ENCODE measurements at regions not wholly inside any gene's neighbourhood (a gene's known extent, or its start where the extent isn't known, plus 50 kb on each side); places are given as distances from the start of the nearest gene placed in this dataset.
"Not testable (repeated sequence)": the region's sequence is repeated elsewhere in the genome, so short reads cannot be mapped to it uniquely, and the experiment has no call there.

DNA sequence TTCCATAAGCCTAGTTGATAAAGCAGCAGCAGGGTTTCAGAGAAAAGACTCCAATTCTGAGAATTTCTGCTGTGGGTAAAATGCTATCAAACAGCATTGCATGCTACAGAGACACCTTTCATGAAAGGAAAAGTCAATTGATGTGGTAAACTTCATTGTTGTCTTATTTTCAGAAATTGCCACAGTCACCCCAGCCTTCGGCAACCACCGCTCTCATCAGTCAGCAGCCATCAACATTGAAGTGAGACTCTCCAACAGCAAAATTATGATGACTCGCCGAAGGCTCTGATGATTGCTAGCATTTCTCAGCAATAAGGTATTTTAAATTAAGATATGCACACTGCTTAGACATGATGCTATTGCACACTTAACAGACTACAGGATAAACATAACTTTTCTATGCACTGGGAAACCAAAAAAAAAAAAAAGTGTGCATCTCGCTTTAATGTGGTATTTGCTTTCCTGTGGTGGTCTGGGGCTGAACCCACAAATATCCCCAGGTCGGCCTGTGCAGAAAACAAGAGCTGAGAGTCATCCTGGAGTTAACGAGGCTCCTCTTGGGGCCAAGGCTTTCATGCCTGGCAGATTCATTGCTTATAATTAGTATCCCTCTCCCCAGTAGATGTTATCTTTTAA lies 192.1 kb downstream of the CTTN start:
- no peaks in the 10 kb centered on the region for H3K4me1 ChIP-seq (ENCODE audit: control insufficient read depth, insufficient read depth, low read length)
- no peak overlapping the region for H3K4me3 ChIP-seq (ENCODE audit: low read length)

DNA sequence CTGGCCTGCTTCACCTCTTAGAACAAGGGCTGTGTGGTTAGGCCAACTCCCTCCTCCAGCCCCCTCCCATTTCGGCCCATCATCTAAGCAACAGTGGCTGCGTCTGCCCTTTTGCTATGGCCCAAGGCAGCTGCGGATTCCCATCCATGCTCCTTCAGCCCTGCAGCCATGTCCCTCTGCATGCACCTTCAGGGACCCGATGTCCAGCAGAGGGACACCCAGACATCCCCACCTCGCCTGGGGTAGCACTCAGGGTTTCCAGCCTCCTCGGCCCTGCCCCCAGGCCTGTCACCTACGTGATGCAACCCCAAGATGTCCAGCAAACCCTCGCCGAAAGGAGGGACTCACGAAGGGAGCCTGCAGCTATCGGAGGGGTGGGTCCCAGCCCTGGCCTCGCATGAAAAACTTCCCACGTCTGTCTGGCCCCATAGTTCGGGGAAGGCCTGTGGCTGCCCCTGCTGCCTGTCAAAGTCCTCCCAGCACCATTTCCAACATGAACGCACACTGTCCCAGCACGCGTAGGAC lies 194.4 kb downstream of the CTTN start:
- Histone ChIP-seq H3K36me3 (ENCODE audit: control insufficient read depth, insufficient read depth, low read length) (no peaks in the 10 kb centered on the region), H3K9me3 (ENCODE audit: control insufficient read depth, low read length) (no peaks in the 10 kb centered on the region), H3K9ac (ENCODE audit: low read length) (no peak overlapping the region), H3K4me3 (ENCODE audit: low read length) (no peak overlapping the region), H3K27me3 (ENCODE audit: control insufficient read depth, insufficient read depth, low read length) (no peaks in the 10 kb centered on the region), H3K4me1 (ENCODE audit: control insufficient read depth, insufficient read depth, low read length) (no peaks in the 10 kb centered on the region)

More for the DNA sequence above, 192.1 kb downstream of the CTTN start:
- no peaks in the 10 kb centered on the region for H3K9me3 ChIP-seq (ENCODE audit: control insufficient read depth, low read length)
- H3K36me3 ChIP-seq (ENCODE audit: control insufficient read depth, insufficient read depth, low read length): no peaks in the 10 kb centered on the region
- H3K9ac ChIP-seq (ENCODE audit: low read length): no peak overlapping the region
- H3K27me3 ChIP-seq (ENCODE audit: control insufficient read depth, insufficient read depth, low read length): no peaks in the 10 kb centered on the region

DNA sequence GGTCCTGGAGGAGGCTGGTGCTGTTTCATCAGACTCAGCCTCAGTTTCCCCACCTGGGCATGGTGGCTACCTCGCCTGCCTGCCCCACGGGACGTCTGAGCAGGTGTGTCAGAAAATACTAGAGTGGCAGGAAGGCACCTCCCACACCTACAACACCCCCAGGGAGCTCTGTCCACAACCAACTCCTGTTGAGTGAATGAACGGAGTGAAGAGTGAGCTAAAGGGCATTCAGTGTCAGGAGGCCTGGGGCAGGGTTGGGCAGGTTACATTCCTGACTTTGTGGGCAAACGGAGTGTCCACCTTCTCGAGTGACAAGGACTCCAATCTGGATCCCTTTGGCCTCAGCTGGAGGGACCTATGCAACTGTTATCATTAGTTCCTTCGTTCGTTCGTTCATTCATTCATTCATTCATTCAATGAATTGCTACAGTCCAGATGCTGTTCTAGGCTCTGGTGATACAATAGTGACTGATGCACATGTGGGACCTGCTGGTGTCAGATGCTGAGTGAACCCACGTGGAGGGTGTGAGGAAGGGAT lies 195.2 kb downstream of the CTTN start:
- Histone ChIP-seq H3K27me3 (ENCODE audit: control insufficient read depth, insufficient read depth, low read length) (no peaks in the 10 kb centered on the region), H3K9me3 (ENCODE audit: control insufficient read depth, low read length) (no peaks in the 10 kb centered on the region), H3K9ac (ENCODE audit: low read length) (no peak overlapping the region), H3K36me3 (ENCODE audit: control insufficient read depth, insufficient read depth, low read length) (no peaks in the 10 kb centered on the region), H3K4me1 (ENCODE audit: control insufficient read depth, insufficient read depth, low read length) (no peaks in the 10 kb centered on the region), H3K4me3 (ENCODE audit: low read length) (no peak overlapping the region)

DNA sequence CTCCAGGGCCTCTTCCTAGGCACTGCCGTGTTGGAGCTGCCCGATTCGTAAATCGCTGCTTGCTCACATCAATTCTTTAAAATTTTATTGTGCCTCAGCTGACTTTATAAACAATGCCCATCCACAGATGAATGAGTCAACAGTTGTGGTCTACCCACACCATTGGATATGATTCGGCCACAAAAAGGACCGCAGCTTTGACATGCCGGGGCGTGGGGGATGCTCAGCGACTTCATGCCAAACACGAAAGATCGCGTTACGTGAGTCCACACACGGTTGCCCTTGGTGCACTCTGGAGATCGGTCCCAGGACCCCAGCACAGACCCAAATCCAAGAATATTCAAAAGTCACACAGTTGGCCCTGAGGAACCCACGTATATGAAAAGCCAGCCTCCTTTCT lies 195.7 kb downstream of the CTTN start:
- Histone ChIP-seq H3K4me3 (ENCODE audit: low read length) (no peak overlapping the region), H3K36me3 (ENCODE audit: control insufficient read depth, insufficient read depth, low read length) (no peaks in the 10 kb centered on the region), H3K27me3 (ENCODE audit: control insufficient read depth, insufficient read depth, low read length) (no peaks in the 10 kb centered on the region), H3K9me3 (ENCODE audit: control insufficient read depth, low read length) (no peaks in the 10 kb centered on the region), H3K9ac (ENCODE audit: low read length) (no peak overlapping the region), H3K4me1 (ENCODE audit: control insufficient read depth, insufficient read depth, low read length) (no peaks in the 10 kb centered on the region)

DNA sequence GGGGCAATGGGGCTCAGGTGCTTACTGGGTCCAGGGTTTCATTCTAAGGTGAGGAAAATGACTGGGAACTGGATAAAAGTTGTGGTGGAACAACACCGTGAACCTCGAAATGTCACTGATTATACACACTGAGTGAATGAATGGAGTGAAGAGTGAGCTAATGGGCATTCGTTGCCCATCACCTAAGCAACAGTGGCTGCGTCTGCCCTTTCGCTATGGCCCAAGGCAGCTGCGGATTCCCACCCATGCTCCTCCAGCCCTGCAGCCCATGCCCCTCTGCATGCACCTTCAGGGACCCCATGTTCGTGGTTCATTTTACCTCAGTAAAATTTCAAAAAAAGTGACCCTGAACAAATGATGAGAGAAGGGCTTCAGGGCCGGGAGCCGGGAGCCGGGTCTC lies 196.3 kb downstream of the CTTN start:
- H3K4me3 ChIP-seq (ENCODE audit: low read length): no peak overlapping the region
- no peaks in the 10 kb centered on the region for H3K4me1 ChIP-seq (ENCODE audit: control insufficient read depth, insufficient read depth, low read length)
- H3K27me3 ChIP-seq (ENCODE audit: control insufficient read depth, insufficient read depth, low read length): no peaks in the 10 kb centered on the region
- H3K9me3 ChIP-seq (ENCODE audit: control insufficient read depth, low read length): no peaks in the 10 kb centered on the region
- no peak overlapping the region for H3K9ac ChIP-seq (ENCODE audit: low read length)
- no peaks in the 10 kb centered on the region for H3K36me3 ChIP-seq (ENCODE audit: control insufficient read depth, insufficient read depth, low read length)

DNA sequence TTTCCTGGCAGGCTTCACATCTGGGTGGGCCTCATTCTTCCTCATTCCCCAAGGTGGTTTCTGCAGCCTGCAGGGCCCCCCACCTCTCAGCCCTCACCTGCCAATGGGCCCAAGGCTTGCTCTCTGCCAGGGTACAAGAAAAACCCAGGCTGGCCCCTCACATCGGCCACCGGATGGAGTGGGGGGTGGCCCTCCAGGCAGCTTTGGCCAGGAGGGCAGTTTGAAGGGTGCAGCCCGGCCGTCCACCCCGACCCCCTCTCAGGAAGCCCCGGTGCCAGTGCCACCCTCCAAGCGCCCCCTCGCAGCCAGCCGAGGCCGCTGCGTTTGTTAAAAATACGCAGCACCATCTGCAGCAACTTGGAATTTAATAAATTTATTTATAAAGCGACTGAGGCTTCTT lies 196.7 kb downstream of the CTTN start:
- H3K4me3 ChIP-seq (ENCODE audit: low read length): no peak overlapping the region
- no peaks in the 10 kb centered on the region for H3K4me1 ChIP-seq (ENCODE audit: control insufficient read depth, insufficient read depth, low read length)
- no peaks in the 10 kb centered on the region for H3K27me3 ChIP-seq (ENCODE audit: control insufficient read depth, insufficient read depth, low read length)
- no peaks in the 10 kb centered on the region for H3K36me3 ChIP-seq (ENCODE audit: control insufficient read depth, insufficient read depth, low read length)
- H3K9ac ChIP-seq (ENCODE audit: low read length): no peak overlapping the region
- H3K9me3 ChIP-seq (ENCODE audit: control insufficient read depth, low read length): no peaks in the 10 kb centered on the region

DNA sequence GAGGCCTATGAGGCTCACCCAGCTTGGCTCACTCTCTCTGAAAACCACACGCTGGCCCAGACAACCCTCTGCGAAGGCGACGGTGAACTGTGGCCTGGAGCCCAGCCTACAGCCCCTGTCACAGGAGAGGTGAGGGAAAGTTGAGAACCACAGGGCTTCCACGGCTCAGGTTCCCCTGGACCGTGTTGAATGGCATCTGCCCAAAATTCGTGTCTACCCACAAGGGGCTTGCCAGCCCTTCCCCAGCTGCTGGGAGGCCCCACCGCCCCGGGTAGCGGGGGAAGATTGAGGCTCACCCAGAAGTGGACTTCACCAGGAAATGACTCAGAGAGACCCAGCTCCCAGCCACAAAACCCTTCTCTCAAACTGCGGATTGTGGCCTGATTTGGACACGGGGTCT lies 197.1 kb downstream of the CTTN start:
- Histone ChIP-seq H3K4me1 (ENCODE audit: control insufficient read depth, insufficient read depth, low read length) (no peaks in the 10 kb centered on the region), H3K36me3 (ENCODE audit: control insufficient read depth, insufficient read depth, low read length) (no peaks in the 10 kb centered on the region), H3K4me3 (ENCODE audit: low read length) (no peak overlapping the region), H3K9ac (ENCODE audit: low read length) (no peak overlapping the region), H3K9me3 (ENCODE audit: control insufficient read depth, low read length) (no peaks in the 10 kb centered on the region), H3K27me3 (ENCODE audit: control insufficient read depth, insufficient read depth, low read length) (no peaks in the 10 kb centered on the region)

DNA sequence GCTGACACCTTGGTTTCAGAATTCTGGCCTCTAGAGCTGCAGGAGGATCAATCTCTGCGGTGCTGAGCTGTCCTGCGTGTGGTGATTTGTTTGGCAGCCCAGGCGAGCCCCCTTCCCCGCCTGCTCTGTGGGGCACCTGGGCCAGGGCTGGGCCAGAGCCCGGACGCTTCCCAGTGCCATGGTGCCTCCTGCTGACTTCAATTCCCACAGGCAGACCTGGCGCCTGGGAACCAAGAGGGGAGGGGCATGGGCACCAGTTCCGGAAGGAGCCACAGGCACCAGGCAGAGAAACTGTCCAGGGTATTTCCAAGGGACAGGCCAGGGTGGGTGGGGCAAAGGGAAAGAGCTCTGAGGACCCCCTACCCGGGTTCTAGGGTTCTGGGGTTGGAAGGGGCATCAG lies 197.8 kb downstream of the CTTN start:
- H3K27me3 ChIP-seq (ENCODE audit: control insufficient read depth, insufficient read depth, low read length): no peaks in the 10 kb centered on the region
- H3K9me3 ChIP-seq (ENCODE audit: control insufficient read depth, low read length): no peaks in the 10 kb centered on the region
- no peaks in the 10 kb centered on the region for H3K36me3 ChIP-seq (ENCODE audit: control insufficient read depth, insufficient read depth, low read length)
- H3K4me1 ChIP-seq (ENCODE audit: control insufficient read depth, insufficient read depth, low read length): no peaks in the 10 kb centered on the region
- H3K9ac ChIP-seq (ENCODE audit: low read length): no peak overlapping the region
- H3K4me3 ChIP-seq (ENCODE audit: low read length): no peak overlapping the region

DNA sequence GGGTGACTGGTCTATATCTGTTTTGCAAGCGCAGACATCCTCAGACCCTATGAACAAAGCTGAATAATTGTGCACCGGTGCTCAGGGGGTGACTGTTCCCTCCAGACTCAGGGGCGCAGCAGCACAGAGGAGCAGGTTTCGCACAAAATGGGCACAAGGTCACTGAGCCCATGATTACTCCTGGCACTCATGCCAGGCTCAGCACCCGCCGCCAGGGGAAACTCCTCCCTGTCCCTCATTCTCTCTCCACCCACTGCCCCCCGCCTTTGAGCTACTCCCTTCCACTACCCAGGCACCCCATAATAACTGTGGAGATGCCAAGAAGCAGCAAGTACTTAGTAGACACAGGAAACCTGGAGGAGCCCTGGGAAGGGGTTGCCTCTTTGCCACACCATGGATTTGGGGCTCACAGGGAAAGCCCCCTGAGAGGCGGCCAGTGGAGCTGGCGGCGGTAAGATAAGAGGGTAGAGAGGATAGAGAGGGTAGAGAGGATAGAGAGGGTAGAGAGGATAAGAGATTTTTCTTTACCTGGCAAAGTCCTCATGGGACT lies 198.8 kb downstream of the CTTN start:
- Histone ChIP-seq H3K9me3 (ENCODE audit: control insufficient read depth, low read length) (no peaks in the 10 kb centered on the region), H3K27me3 (ENCODE audit: control insufficient read depth, insufficient read depth, low read length) (no peaks in the 10 kb centered on the region), H3K4me1 (ENCODE audit: control insufficient read depth, insufficient read depth, low read length) (no peaks in the 10 kb centered on the region)

DNA sequence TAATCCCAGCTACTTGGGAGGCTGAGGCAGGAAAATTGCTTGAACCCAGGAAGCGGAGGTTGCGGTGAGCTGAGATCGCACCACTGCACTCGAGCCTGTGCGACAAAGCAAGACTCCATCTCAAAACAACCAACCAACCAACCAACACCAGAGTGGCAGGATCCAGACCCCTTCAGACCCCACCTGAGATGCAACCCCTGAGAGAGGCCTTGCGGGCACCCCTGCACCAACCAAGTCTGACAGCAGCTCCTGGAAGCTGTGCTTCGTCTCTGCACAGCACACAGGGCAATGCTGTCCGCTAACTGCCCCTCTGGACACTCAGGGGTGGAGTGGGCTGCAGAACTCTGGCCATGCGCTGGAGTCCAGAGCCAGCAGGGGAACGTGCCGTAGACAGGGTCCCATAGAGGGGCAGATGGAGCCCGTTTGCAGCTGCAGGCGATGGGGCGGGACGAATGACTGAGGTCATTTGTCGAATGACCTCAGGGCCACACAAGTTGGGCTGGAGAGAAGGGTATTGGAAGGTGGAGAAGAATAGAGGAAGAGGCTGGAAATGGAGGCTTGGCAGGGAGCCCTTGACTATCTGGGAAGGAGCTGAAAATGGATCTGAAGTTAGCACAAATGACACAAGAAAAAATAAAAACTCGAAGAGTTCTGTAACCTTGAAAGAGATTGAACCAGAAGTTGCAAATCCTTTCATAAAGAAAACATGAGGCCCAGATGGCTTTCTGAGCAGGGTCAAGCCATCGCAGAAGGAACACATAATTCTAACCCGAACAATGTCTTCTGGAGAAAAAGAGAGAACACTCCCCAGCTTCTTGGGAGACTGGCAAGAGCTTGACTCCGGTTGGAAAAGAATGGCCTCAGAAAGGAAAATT lies 199.7 kb downstream of the CTTN start:
- no peaks in the 10 kb centered on the region for H3K36me3 ChIP-seq (ENCODE audit: control insufficient read depth, insufficient read depth, low read length)
- no peak overlapping the region for H3K4me3 ChIP-seq (ENCODE audit: low read length)
- no peaks in the 10 kb centered on the region for H3K27me3 ChIP-seq (ENCODE audit: control insufficient read depth, insufficient read depth, low read length)
- H3K9me3 ChIP-seq (ENCODE audit: control insufficient read depth, low read length): no peaks in the 10 kb centered on the region
- H3K9ac ChIP-seq (ENCODE audit: low read length): no peak overlapping the region
- no peaks in the 10 kb centered on the region for H3K4me1 ChIP-seq (ENCODE audit: control insufficient read depth, insufficient read depth, low read length)

More for the DNA sequence above, 198.8 kb downstream of the CTTN start:
- no peaks in the 10 kb centered on the region for H3K36me3 ChIP-seq (ENCODE audit: control insufficient read depth, insufficient read depth, low read length)
- no peak overlapping the region for H3K4me3 ChIP-seq (ENCODE audit: low read length)
- H3K9ac ChIP-seq (ENCODE audit: low read length): no peak overlapping the region

DNA sequence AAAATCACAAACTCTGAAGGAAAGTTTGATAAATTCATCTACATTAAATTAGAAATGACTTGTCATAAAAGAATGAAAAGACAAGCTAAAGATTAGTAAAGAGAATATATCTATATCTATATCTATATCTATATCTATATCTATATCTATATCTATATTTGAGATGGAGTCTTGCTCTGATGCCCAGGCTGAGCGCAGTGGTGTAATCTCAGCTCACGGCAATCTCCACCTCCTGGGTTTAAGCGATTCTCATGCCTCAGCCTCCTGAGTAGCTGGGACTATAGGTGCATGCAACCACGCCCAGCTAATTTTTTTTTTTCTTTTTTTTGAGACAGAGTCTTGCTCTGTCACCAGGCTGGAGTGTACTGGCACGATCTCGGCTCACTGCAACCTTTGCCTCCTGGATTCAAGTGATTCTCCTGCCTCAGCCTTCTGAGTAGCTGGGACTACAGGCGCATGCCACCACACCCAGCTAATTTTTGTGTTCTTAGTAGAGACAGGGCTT lies 202.6 kb downstream of the CTTN start:
- not testable (repeated sequence) for H3K9ac ChIP-seq (ENCODE audit: low read length); H3K27me3 ChIP-seq (ENCODE audit: control insufficient read depth, insufficient read depth, low read length); H3K9me3 ChIP-seq (ENCODE audit: control insufficient read depth, low read length); H3K4me1 ChIP-seq (ENCODE audit: control insufficient read depth, insufficient read depth, low read length); H3K36me3 ChIP-seq (ENCODE audit: control insufficient read depth, insufficient read depth, low read length); H3K4me3 ChIP-seq (ENCODE audit: low read length)

Data from mucosa of stomach (tissue), 1 donor.